VCaP (cell line): ENCODE measurements at regions not wholly inside any gene's neighbourhood (a gene's known extent, or its start where the extent isn't known, plus 50 kb on each side); places are given as distances from the start of the nearest gene placed in this dataset.

Experiments used
- H3K27ac ChIP-seq: fragments of 450-650 bp; 2 replicates; pipeline ENCODE4 v1.5.1; 2017
- TF ChIP-seq, protein P1 (sequence below): fragments of 450-650 bp; conservative IDR thresholded peaks from 2 replicates; pipeline ENCODE4 v1.5.1; 2017; ENCODE audit warnings: mild to moderate bottlenecking, moderate library complexity

DNA sequence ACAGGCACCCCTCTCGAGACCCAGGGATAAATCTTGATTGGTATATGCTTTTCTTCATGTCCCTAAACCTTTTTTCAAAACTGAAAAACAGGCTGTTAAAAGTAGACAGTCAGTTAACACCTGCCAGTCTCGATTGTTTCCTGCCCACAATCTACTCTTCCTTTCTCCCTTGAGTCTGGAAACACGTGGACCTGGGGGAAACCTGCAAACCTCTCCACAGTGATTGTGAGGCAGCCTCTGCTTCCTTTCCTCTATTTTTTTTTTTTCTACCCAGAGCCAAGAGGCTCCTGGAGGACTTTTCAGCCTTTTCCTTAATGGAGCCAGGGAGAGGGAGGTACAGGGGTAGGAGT, 69.4 kb upstream of the CLMP start:
- TF ChIP-seq, protein P1, sequence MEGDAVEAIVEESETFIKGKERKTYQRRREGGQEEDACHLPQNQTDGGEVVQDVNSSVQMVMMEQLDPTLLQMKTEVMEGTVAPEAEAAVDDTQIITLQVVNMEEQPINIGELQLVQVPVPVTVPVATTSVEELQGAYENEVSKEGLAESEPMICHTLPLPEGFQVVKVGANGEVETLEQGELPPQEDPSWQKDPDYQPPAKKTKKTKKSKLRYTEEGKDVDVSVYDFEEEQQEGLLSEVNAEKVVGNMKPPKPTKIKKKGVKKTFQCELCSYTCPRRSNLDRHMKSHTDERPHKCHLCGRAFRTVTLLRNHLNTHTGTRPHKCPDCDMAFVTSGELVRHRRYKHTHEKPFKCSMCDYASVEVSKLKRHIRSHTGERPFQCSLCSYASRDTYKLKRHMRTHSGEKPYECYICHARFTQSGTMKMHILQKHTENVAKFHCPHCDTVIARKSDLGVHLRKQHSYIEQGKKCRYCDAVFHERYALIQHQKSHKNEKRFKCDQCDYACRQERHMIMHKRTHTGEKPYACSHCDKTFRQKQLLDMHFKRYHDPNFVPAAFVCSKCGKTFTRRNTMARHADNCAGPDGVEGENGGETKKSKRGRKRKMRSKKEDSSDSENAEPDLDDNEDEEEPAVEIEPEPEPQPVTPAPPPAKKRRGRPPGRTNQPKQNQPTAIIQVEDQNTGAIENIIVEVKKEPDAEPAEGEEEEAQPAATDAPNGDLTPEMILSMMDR, result no peak
- H3K27ac ChIP-seq, result no peak overlapping the region

DNA sequence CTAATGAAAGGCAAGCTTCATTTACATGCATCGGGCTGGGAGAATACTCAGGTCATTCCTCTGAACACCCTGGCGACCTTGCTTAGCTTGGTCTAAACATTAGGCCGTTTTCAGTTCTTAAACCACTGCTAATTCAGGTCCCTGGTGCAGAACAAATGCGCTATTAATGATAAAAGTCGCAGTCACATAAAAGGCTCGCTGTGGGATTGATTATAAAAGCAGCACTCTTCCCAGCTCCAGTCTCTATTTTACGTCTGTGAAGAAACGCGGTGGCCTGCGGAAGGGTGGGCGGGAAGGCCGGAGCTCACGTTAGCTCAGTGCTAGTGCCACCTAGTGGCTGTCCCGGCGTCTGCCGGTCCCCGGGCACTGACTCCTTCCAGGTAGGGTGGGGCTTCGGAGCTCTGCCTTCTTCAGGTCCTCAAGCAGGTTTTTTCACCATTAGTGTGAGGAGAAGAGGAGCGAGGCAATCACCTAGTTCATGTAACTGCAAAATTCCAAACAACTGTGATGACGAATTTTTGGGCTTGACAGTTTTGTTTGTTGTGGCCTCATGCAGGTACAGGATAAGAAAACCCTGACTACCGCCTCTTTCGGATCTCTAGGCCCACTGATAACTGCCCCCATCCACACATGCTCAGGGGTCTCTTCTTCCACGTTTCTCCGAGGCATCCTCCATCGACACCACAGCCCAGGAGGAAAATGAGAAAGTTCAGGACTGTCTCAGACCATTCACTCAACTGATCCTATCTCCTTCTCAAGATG, 66.5 kb upstream of the CLMP start:
- peak overlapping the region; percentile 29; the same call in 1 of the 2 replicates for H3K27ac ChIP-seq
- TF ChIP-seq, protein P1, result peak; percentile 97

DNA sequence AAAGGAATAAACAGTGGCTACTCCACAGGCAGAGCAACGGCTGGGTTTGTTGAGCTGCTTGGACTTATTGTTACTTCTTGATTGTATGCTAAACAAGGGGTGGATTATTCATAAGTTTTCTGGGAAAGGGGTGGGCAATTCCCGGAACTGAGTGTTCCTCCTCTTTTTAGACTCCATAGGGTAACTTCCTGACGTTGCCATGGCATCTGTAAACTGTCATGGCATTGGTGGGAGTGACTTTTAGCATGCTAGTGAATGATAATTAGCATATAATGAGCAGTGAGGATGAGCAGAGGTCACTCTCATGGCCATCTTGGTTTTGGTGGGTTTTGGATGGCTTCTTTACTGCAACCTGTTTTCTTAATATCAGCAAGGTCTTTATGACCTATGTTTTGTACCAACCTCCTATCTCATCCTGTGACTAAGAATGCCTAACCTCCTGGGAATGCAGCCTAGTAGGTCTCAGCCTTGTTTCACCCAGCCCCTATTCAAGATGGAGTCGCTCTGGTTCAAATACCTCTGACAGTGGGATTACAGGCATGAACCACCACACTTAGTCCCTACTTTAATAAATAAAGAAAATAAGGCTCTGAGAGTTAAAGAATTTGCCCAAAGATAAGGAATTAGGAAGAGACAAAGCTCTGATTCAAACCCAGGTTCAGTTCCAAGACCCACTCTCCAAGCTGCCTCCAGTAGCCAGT, 65.6 kb upstream of the CLMP start:
- H3K27ac ChIP-seq, result no peak overlapping the region
- TF ChIP-seq, protein P1, result no peak

DNA sequence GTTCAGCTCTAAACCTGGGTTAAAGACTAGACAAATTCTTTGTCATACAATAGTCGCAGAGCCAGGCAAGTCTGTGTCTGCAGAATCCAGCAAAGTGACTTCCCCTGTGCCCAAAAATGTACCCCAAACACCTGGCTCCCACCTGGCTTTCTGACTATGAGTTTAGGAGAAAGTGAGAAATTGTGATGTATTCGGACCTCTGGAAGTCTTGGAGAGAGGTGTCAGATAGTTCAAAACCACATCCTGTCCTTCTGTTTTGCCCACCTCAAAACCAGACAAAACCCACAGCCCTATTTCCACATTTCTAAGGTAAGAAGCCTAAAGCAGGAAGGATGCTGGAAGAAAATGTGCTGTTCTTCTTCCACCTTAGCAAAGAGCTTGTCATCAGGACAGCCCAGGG, 63.8 kb upstream of the CLMP start:
- TF ChIP-seq, protein P1, result no peak
- no peak overlapping the region for H3K27ac ChIP-seq

DNA sequence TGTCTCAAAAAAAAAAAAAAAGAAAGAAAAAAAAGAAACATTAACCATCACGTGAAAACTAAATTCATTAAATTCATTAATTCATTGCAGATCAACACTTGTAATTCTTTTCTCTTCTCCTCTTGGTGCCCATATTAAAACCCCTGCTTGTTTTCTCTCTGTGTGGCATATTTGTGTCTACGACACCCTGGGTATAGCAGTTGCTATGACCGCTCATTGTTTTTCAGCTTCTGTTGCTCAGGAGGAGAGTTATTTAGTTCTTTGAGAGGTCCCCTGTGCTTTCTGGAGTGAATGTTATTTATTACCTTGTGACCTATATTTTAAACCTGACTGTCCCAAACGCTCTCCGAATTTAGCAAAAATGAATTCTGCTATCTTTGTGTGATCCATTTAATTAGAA, 62.3 kb upstream of the CLMP start:
- TF ChIP-seq, protein P1, result no peak

DNA sequence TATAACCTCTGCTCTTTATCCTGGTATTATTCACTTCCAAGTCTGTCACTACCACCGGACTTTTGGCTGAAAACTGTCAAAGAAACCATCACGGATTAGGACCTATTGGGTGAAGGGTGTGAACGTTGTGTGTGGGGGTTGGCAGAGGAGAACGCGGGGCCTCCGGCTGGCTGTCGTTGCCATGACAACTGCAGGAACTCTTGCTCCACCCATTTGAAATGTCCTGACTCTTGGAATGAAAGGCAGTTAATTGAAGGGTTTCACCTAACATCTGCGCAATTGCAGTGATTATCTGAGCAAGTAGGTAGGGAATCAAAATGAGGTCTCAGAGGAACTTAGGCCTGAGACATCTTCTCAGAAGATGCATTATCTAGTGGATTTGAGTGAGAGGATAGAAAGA, 60.9 kb upstream of the CLMP start:
- TF ChIP-seq, protein P1, result no peak
- H3K27ac ChIP-seq, result no peak overlapping the region

More for the DNA sequence above, 62.3 kb upstream of the CLMP start:
- H3K27ac ChIP-seq, result no peak overlapping the region

DNA sequence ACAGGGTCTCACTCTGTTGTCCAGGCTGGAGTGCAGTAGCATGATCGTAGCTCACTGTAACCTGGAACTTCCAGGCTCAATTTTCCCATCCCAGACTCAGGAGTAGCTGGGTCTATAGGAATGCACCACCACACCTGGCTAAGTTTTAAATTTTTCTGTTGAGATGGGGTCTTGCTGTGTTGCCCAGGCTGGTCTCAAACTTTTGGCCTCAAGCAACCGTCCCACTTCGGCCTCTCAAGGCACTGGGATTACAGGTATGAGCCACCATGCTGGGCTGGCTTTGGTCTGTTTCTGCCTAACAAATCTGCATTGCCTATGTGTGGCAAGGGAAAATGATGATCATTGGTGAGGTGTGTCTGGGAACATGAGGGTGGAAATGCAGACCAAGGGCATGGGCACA, 59.3 kb upstream of the CLMP start:
- H3K27ac ChIP-seq, result no peak overlapping the region

More for the DNA sequence above, 59.3 kb upstream of the CLMP start:
- TF ChIP-seq, protein P1, result no peak
